ENCODE measurements at regions not wholly inside any gene's neighbourhood (a gene's known extent, or its start where the extent isn't known, plus 50 kb on each side); places are given as distances from the start of the nearest gene placed in this dataset.

DNA sequence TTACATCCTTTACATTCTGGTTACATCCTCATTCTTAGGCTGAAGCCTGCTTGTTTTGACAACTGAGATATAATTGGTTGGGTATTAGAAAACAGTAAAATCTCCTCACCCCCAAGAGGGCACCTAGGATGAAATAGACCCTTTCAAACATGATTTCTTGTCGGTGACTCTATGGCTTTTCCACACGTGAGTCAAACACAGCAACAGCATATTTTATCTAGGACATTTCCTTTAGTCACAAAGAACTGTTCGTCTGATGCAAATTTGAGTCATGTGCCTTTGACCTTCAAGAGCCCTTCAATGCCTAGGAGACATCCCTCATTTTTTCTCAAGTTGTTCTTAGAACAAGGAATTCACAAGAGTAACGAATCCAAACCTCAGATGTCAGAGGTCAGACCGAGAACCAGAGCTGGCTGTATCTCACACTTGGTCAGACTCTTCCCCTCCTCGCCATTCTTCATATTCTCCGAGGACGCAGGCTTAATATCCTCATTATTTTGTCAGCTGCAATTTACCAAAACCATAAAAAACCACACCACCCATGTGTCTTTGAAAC is 60.5 kb upstream of the ALKAL2 start:
- DNase-seq (ENCODE audit: low read depth): peak; percentile 18

DNA sequence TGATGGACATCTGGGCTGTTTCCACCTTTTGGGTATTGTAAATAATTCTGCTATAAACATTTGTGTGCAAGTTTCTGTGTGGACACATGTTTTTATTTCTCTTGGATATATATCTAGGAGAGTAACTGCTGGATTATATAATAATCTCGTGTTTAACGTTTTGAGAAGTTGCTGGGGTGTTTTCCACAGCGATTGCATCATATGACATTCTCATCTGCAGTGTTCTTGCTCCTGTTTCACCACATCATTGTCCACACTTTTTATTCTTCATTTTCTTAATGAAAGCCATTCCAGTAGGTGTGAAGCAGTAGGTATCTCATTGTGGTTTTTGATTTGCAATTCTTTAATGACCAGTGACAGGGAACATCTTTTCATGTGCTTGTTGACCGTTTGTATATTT is 56.9 kb upstream of the ALKAL2 start:
- DNase-seq (ENCODE audit: low read depth): no peak

- no peak for DNase-seq (ENCODE audit: low read depth)
Measured at GRCh38 chr2:343355-343754, 55.5 kb upstream of the ALKAL2 start.

- DNase-seq (ENCODE audit: low read depth): no peak
Measured at GRCh38 chr2:341912-342311, 54.0 kb upstream of the ALKAL2 start.

DNA sequence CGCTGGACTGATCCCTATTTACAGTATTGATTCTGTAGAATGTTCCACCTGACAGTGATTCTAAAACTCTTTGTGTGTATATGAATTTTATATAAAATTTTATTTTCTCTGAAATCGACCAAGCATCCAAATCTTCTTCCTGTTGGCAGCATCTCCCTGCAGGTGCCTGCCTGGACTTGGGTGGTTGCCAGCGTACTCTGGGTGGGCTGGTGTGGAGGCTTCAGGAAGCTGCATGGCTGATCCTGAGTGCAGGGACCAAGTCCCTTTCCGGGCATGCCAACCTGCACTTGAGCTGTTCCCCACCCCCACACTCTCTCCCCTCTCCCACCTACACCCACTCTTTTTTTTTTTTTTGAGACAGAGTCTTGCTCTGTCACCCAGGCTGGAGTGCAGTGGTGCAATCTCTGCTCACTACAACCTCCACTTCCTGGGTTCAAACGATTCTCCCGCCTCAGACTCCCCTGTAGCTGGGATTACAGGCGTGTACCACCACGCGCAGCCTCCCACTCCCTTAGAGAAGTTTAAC is 53.2 kb upstream of the ALKAL2 start:
- DNase-seq (ENCODE audit: low read depth): no peak

Measured in myocyte (in vitro differentiated cells).